Thyroid gland (tissue), 4 donors: ENCODE measurements at regions not wholly inside any gene's neighbourhood (a gene's known extent, or its start where the extent isn't known, plus 50 kb on each side); places are given as distances from the start of the nearest gene placed in this dataset.

Experiments
- CTCF ChIP-seq, 6 experiments: fragments of 200-600 bp in 3 of 6; fragments of 450-650 bp in 3 of 6; sonication (generic) in 3 of 6; IDR thresholded peaks; one replicate each; pipeline ENCODE4 v1.5.1; 2016 to 2019; ENCODE audit warnings: antibody characterized with exemption in 6 of 6, mild to moderate bottlenecking in 2 of 6, inconsistent platforms in 1 of 6, moderate library complexity in 1 of 6
- POLR2A ChIP-seq, 2 donors: fragments of 450-650 bp; IDR thresholded peaks; one replicate each; pipeline ENCODE4 v1.6.1; 2017; ENCODE audit warnings: antibody characterized with exemption in 2 of 2, mild to moderate bottlenecking in 2 of 2, moderate library complexity in 1 of 2

- TF ChIP-seq CTCF (IDR thresholded peaks at IDR 0.05): no peak
- no peak for TF ChIP-seq POLR2A (IDR thresholded peaks at IDR 0.05)
Observed at GRCh38 chr2:53474914-53475313, 292.7 kb upstream of the CHAC2 start.
